ENCODE measurements at regions not wholly inside any gene's neighbourhood (a gene's known extent, or its start where the extent isn't known, plus 50 kb on each side); places are given as distances from the start of the nearest gene placed in this dataset.

GRCh38 chrX:140172401-140172800 is 207.1 kb upstream of the CXorf66 start:
- ATAC-seq (no peak), DNase-seq (no peak)
- Histone ChIP-seq H3K36me3 (ENCODE audit: control insufficient read depth, insufficient read depth, low read length) (no peaks in the 10 kb centered on the region), H3K27ac (ENCODE audit: low read length) (no peak overlapping the region), H3K9me3 (ENCODE audit: control insufficient read depth, insufficient read depth, low read length) (no peaks in the 10 kb centered on the region), H3K27me3 (ENCODE audit: control insufficient read depth, insufficient read depth, low read length) (no peaks in the 10 kb centered on the region), H3K4me1 (ENCODE audit: control insufficient read depth, insufficient read depth, low read length) (no peaks in the 10 kb centered on the region), H3K4me3 (ENCODE audit: low read length) (no peak overlapping the region)
- 89% methylated on average over 2 of the region's 2 CpGs for WGBS (ENCODE audit: insufficient coverage)
- no peak overlapping the region for H3K4me3 Mint-ChIP-seq
- H3K9me3 Mint-ChIP-seq, result no peaks in the 10 kb centered on the region
- no peaks in the 10 kb centered on the region for H3K27me3 Mint-ChIP-seq (ENCODE audit: low read depth in 2 of 2)
- TF ChIP-seq CTCF (IDR thresholded peaks at IDR 0.05), result no peak
- no peak overlapping the region for H3K27ac Mint-ChIP-seq
- H3K4me1 Mint-ChIP-seq, result no peaks in the 10 kb centered on the region
- no peaks in the 10 kb centered on the region for H3K36me3 Mint-ChIP-seq
- intact Hi-C loops (cut with micrococcal nuclease), result no loop called here

GRCh38 chrX:140167551-140167950 is 202.2 kb upstream of the CXorf66 start:
- no CpG with 5 or more reads among the region's 2 CpGs for WGBS (ENCODE audit: insufficient coverage)
- Mint-ChIP-seq H3K36me3 (no peaks in the 10 kb centered on the region), H3K9me3 (no peaks in the 10 kb centered on the region), H3K27ac (no peak overlapping the region), H3K4me1 (no peaks in the 10 kb centered on the region), H3K27me3 (ENCODE audit: low read depth in 2 of 2) (no peaks in the 10 kb centered on the region), H3K4me3 (no peak overlapping the region)
- intact Hi-C loops (cut with micrococcal nuclease), result no loop called here
- ATAC-seq, result no peak
- no peak for DNase-seq
- no peak overlapping the region for H3K27ac ChIP-seq (ENCODE audit: low read length)
- no peaks in the 10 kb centered on the region for H3K9me3 ChIP-seq (ENCODE audit: control insufficient read depth, insufficient read depth, low read length)
- H3K4me1 ChIP-seq (ENCODE audit: control insufficient read depth, insufficient read depth, low read length), result no peaks in the 10 kb centered on the region
- no peaks in the 10 kb centered on the region for H3K36me3 ChIP-seq (ENCODE audit: control insufficient read depth, insufficient read depth, low read length)
- H3K4me3 ChIP-seq (ENCODE audit: low read length), result no peak overlapping the region
- H3K27me3 ChIP-seq (ENCODE audit: control insufficient read depth, insufficient read depth, low read length), result no peaks in the 10 kb centered on the region
- TF ChIP-seq CTCF (IDR thresholded peaks at IDR 0.05), result no peak

- Mint-ChIP-seq H3K4me1 (no peaks in the 10 kb centered on the region), H3K9me3 (no peaks in the 10 kb centered on the region), H3K36me3 (no peaks in the 10 kb centered on the region), H3K4me3 (no peak overlapping the region), H3K27me3 (ENCODE audit: low read depth in 2 of 2) (no peaks in the 10 kb centered on the region), H3K27ac (no peak overlapping the region)
- no peak overlapping the region for H3K4me3 ChIP-seq (ENCODE audit: low read length)
- H3K4me1 ChIP-seq (ENCODE audit: control insufficient read depth, insufficient read depth, low read length), result no peaks in the 10 kb centered on the region
- intact Hi-C loops (cut with micrococcal nuclease), result no loop called here
- WGBS (ENCODE audit: insufficient coverage), result 100% methylated on average over 1 of the region's 1 CpG
- no peak for TF ChIP-seq CTCF (IDR thresholded peaks at IDR 0.05)
- ATAC-seq (no peak), DNase-seq (no peak)
- H3K27ac ChIP-seq (ENCODE audit: low read length), result no peak overlapping the region
- no peaks in the 10 kb centered on the region for H3K9me3 ChIP-seq (ENCODE audit: control insufficient read depth, insufficient read depth, low read length)
- H3K36me3 ChIP-seq (ENCODE audit: control insufficient read depth, insufficient read depth, low read length), result no peaks in the 10 kb centered on the region
- H3K27me3 ChIP-seq (ENCODE audit: control insufficient read depth, insufficient read depth, low read length), result no peaks in the 10 kb centered on the region
Observed at GRCh38 chrX:140165849-140166248, 200.5 kb upstream of the CXorf66 start.

- WGBS (ENCODE audit: insufficient coverage), result 63% methylated on average over 5 of the region's 5 CpGs
- Histone ChIP-seq H3K27me3 (ENCODE audit: control insufficient read depth, insufficient read depth, low read length) (no peaks in the 10 kb centered on the region), H3K27ac (ENCODE audit: low read length) (no peak overlapping the region), H3K36me3 (ENCODE audit: control insufficient read depth, insufficient read depth, low read length) (no peaks in the 10 kb centered on the region), H3K4me1 (ENCODE audit: control insufficient read depth, insufficient read depth, low read length) (no peaks in the 10 kb centered on the region), H3K4me3 (ENCODE audit: low read length) (no peak overlapping the region), H3K9me3 (ENCODE audit: control insufficient read depth, insufficient read depth, low read length) (no peaks in the 10 kb centered on the region)
- Mint-ChIP-seq H3K4me3 (no peak overlapping the region), H3K27me3 (ENCODE audit: low read depth in 2 of 2) (no peaks in the 10 kb centered on the region), H3K36me3 (no peaks in the 10 kb centered on the region), H3K27ac (no peak overlapping the region), H3K4me1 (no peaks in the 10 kb centered on the region), H3K9me3 (no peaks in the 10 kb centered on the region)
- TF ChIP-seq CTCF (IDR thresholded peaks at IDR 0.05), result no peak
- ATAC-seq (no peak), DNase-seq (no peak)
- intact Hi-C loops (cut with micrococcal nuclease), result no loop called here
Observed at GRCh38 chrX:140164391-140164790, 199.1 kb upstream of the CXorf66 start.
